HEK293 (cell line): ENCODE measurements at regions not wholly inside any gene's neighbourhood (a gene's known extent, or its start where the extent isn't known, plus 50 kb on each side); places are given as distances from the start of the nearest gene placed in this dataset.

Source experiments
- SP2 ChIP-seq: fragments of 450-650 bp; formaldehyde crosslinking; IDR thresholded peaks from 2 replicates; pipeline ENCODE4 v1.5.1; 2016; ENCODE audit warnings: missing biosample characterization, missing genetic modification characterization
- ZNF670 ChIP-seq: fragments of 450-650 bp; formaldehyde crosslinking; IDR thresholded peaks from 2 replicates; pipeline ENCODE4 v1.5.1; 2016; ENCODE audit warnings: missing biosample characterization, missing genetic modification characterization, low read depth
- TF ChIP-seq, protein P1 (sequence below): fragments of 450-650 bp; formaldehyde crosslinking; IDR thresholded peaks from 2 replicates; pipeline ENCODE4 v1.5.1; 2016; ENCODE audit warnings: missing biosample characterization, missing genetic modification characterization
- TF ChIP-seq, protein P2 (sequence below): fragments of 450-650 bp; formaldehyde crosslinking; IDR thresholded peaks from 2 replicates; pipeline ENCODE4 v1.5.1; 2016; ENCODE audit warnings: missing biosample characterization, missing genetic modification characterization, low read depth

DNA sequence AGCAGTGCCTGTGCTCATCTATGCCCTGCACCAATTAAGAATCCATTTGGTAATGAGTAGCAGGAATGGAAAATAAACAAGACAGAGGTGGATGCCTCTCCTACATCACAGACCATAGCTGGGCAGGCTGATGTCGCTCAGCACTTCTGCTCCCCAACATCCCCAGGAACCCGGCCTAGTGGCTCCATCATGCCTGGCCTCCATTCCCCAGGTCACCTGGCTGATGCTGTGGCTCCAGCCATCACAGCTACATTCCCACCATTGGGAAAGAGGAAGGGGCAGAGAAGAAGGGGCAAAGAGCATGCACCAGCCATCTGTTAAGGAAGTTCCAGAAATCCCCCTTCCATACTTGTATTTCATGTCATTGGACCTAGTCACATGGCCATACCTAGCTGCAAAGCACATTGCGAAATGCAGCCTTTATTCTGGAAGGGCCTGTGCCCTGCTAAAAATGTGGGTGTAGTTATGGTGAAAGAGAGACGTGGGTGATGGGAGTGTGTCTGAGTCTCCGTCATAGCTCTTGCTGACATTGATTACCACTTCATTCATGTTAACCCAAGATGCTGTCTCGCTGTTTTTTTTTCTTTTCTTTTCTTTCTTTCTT, 86.1 kb upstream of the ADAMTS2 start:
- TF ChIP-seq, protein P1, sequence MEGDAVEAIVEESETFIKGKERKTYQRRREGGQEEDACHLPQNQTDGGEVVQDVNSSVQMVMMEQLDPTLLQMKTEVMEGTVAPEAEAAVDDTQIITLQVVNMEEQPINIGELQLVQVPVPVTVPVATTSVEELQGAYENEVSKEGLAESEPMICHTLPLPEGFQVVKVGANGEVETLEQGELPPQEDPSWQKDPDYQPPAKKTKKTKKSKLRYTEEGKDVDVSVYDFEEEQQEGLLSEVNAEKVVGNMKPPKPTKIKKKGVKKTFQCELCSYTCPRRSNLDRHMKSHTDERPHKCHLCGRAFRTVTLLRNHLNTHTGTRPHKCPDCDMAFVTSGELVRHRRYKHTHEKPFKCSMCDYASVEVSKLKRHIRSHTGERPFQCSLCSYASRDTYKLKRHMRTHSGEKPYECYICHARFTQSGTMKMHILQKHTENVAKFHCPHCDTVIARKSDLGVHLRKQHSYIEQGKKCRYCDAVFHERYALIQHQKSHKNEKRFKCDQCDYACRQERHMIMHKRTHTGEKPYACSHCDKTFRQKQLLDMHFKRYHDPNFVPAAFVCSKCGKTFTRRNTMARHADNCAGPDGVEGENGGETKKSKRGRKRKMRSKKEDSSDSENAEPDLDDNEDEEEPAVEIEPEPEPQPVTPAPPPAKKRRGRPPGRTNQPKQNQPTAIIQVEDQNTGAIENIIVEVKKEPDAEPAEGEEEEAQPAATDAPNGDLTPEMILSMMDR (tag by site-specific recombination), result no peak
- TF ChIP-seq, protein P2, sequence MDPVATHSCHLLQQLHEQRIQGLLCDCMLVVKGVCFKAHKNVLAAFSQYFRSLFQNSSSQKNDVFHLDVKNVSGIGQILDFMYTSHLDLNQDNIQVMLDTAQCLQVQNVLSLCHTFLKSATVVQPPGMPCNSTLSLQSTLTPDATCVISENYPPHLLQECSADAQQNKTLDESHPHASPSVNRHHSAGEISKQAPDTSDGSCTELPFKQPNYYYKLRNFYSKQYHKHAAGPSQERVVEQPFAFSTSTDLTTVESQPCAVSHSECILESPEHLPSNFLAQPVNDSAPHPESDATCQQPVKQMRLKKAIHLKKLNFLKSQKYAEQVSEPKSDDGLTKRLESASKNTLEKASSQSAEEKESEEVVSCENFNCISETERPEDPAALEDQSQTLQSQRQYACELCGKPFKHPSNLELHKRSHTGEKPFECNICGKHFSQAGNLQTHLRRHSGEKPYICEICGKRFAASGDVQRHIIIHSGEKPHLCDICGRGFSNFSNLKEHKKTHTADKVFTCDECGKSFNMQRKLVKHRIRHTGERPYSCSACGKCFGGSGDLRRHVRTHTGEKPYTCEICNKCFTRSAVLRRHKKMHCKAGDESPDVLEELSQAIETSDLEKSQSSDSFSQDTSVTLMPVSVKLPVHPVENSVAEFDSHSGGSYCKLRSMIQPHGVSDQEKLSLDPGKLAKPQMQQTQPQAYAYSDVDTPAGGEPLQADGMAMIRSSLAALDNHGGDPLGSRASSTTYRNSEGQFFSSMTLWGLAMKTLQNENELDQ (tag by site-specific recombination), result no peak
- TF ChIP-seq SP2, result no peak
- no peak for TF ChIP-seq ZNF670 (tag by site-specific recombination)
